UCSD-AML1 (cell line): ENCODE measurements at regions not wholly inside any gene's neighbourhood (a gene's known extent, or its start where the extent isn't known, plus 50 kb on each side); places are given as distances from the start of the nearest gene placed in this dataset.

Experiments used
- DNase-seq: peaks from one replicate; lab custom pipeline; 2025; ENCODE audit not compliant: unreplicated experiment; lab: John Stamatoyannopoulos, UW

DNA sequence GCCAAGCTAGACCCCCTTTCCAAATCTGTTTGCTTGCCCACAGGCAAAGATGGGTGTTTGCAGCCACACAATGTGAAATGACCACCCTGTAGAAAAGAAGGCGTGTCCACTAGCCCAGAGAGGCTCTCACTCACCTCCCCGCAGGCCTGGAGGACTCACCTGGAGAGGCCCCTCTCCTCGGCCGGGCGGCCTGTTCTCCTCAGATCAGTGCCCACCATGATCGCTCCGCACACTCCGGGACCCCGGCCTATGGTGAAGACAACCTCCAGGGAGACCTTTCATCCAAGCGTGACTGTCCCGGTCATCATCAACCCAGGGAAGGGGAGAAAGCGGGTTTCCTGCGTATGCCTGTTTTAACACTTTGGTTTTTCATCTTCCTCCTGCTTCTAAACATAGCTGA lies 328.7 kb upstream of the SALL3 start:
- no peak for DNase-seq

- DNase-seq, result no peak
Observed at GRCh38 chr18:78652001-78652545, 327.5 kb upstream of the SALL3 start.

DNA sequence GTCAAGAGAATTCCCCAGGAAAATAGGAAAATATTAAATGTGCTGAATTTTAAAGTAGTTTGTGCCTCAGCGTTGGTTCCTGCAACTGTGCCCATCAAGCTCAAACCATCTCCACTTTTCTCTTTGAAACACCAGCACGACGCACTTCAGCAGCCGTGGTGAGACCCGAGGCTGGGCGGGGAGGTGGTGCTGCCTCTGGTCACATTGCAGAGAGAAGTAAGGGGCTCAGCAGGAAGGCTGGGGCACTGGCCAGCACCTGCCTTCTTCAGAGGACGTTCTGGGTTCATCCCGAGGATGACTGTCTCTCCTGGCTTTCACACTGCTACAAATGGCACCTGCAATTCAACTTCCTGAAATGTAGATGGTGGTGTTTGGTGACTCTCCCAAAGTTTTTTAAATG lies 323.7 kb upstream of the SALL3 start:
- DNase-seq, result no peak

GRCh38 chr18:78656346-78656925 lies 323.2 kb upstream of the SALL3 start:
- DNase-seq, result no peak

- no peak for DNase-seq
Observed at GRCh38 chr18:78658531-78658930, 321.1 kb upstream of the SALL3 start.

- no peak for DNase-seq
Observed at GRCh38 chr18:78659057-78659456, 320.6 kb upstream of the SALL3 start.

GRCh38 chr18:78659748-78660147 lies 319.9 kb upstream of the SALL3 start:
- no peak for DNase-seq

- DNase-seq, result no peak
Observed at GRCh38 chr18:78660311-78660710, 319.3 kb upstream of the SALL3 start.

DNA sequence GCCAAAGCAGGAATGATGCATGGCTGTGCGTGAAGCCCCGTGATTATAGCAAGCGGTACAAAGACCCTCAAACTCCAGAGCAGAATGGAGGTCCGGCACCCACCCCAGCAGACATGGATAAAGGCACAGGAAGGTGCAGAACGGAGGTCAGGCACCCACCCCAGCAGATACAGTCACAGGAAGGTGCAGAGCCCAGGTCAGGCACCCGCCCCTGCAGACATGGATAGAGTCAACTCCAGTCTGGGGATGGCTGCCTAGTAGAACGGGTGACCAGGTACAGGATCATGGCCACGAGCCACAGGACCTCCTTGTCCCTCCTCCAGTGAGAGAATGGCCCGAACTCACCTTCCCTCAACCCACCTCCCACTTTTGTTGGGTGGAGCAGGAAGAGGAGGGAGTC lies 318.3 kb upstream of the SALL3 start:
- no peak for DNase-seq

- DNase-seq, result no peak
Observed at GRCh38 chr18:78662879-78663278, 316.7 kb upstream of the SALL3 start.

DNA sequence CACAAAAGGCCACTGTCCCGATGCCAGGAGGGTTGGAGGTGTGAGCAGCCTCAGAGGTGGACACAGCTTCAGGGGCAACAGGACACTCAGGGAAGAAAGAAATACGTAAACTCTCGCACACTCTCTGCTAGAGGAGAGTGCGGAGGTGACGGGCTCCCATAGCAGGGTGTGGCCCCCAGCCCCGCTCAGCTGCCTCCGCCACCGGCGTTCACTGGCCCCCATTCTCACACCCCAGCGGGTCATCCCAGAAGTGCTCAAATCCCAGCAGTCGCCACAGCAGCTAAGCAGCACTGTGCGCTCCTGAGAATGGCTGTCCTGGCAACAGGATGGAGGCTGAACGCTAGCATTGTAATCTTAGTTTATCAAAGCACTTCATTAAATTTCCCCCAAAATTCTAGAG lies 315.6 kb upstream of the SALL3 start:
- no peak for DNase-seq

GRCh38 chr18:78664848-78665247 lies 314.8 kb upstream of the SALL3 start:
- no peak for DNase-seq

DNA sequence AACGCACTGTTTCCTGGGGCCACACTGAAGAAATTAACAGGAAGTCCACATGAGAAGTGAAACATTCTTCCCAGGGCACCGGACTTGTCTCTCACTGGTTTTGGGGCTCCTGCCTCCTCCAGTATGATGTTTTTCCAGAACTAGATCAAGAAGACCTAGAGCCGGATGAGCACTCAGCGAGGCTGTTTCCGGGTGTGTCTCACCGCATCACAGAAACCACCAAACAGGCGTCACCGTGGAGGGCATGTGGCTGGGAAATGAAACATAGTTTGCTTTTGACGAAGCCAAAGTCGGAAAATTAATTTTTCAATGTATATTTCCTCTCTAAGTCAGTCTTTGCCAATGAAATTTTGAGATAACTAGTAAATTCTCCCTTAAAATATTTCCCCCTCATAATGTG lies 314.0 kb upstream of the SALL3 start:
- no peak for DNase-seq

GRCh38 chr18:78666666-78667335 lies 312.8 kb upstream of the SALL3 start:
- no peak for DNase-seq

DNA sequence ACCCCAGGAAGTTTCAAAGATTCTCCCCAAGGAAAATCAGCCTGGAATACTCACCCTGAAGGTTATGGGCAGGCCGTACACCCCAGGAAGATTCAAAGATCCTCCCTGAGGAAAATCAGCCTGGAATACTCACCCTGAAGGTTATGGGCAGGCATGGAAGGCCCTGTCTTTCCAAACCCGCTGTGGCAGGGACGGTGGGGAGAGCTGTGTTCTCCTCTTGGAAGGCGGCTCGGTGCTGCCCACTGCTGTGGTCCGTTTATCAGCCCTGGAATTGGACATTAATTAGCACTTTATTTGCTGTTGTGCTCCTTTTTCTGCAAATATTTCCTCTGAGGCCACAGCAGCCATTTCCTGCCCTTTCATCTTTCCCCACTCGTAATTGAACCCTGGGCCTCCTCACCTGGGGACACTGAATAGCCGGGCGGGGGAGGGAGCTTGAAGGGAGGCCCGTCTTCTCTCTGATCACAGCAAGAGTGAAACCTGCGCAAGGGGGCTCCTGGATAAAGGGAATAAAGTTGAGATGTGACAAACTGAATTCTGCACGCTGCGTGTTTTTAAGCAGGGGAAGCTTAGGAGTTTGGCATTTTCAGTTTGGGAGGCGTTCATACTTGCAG lies 308.7 kb upstream of the SALL3 start:
- DNase-seq, result no peak

GRCh38 chr18:78671551-78671950 lies 308.1 kb upstream of the SALL3 start:
- DNase-seq, result no peak

- no peak for DNase-seq
Observed at GRCh38 chr18:78672862-78673446, 306.7 kb upstream of the SALL3 start.

DNA sequence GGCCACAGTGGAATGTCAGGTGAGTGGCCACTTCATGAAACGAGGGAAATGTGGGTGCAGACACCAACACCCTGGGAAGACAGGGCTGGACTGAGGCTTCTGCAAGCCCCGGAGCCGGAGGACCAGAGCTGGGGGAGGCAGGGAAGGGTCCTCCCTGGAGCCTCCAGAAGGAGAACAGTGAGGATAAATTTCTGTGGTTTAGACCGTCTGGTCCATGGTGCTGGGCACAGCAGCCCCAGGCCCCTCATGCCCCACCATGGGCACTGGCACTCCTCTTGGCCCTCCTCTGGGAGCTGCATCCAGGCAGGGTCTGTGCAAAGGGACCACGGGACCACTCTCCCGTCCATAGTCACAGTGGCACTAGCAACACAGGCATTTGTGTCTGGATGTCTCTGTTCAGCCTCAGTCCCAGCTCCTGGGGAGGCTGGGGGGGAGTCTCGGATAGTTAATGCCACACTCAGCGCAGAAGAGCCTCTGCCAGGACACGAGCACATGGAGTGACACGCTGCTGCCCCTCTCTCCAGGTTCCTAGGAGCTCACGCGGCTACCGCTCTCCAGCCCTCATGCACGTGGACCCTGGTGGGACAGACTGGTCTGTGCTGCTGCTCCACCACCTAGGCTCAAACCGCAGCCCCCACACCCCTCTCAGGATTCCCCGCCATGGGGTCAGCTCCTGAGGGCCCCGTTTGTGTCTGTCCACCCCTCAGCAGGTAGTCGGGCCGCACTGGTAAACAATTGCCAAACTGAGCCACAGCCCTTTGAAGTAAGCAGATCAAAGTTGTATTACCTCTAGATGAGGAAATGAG lies 305.9 kb upstream of the SALL3 start:
- DNase-seq, result no peak

DNA sequence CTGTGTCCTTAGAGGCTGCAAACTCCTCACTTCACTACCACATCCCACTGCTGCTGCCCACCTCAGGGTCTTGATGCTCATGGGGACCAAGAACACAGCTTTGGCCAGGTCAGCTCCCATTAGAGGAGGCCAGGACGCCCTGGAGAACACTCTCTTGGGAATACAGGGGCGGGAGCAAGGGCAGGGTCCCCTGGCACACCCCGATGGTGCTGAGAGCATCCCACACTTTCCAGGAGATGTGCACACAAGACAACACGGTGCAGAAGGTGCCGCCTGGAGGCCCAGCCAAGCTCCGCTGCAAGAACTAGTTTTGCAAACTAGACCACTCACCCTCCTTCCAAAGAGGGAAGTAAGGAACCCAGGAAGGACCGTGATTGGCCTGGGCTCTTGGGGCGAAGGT lies 304.4 kb upstream of the SALL3 start:
- no peak for DNase-seq

DNA sequence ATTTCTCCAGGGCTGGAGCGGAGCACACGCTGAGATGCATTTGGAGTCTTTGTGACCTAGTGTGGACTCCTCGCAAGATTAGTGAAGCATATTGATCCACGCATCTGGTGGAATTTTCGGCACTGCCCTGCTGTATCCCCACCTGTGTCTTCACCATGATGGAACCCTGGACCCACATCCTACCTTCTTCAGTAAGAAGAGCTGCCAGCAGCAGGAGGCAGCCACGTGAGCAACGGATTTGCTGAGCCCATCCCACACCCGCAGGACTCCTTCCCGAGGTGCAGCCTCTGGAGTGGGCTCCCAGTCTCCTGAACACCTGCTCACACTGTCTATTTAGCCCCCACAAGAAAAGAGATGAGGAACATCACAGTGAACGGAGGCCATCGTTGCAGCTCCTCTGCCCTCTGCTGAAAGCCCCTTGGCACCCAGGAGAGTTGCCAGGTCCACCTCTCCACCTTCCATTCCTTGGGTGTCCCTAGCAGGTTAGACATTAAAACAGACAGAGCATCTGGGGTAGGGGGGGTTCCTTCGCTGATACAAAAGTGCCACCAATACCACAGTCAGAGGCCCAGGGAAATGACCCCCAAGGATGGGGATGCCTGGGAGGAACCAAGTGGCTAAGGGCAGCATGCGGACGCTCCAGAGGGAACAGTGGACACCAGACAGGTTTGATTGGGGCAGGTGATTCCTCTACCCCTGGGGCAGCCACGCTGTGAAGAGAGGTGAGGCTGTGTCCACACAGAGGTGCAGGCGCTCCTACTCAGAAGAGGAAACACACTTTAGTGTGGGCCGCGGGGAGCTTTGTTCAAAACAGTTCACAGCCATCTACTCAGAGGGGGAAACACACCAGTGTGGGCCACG lies 302.8 kb upstream of the SALL3 start:
- DNase-seq, result no peak
